ENCODE measurements at regions not wholly inside any gene's neighbourhood (a gene's known extent, or its start where the extent isn't known, plus 50 kb on each side); places are given as distances from the start of the nearest gene placed in this dataset.

GRCh38 chr2:128475427-128476211, 157.0 kb upstream of the HS6ST1 start:
- no peak for TF ChIP-seq CTCF (IDR thresholded peaks at IDR 0.05)
- TF ChIP-seq EP300 (IDR thresholded peaks at IDR 0.05) = no peak
